Fibroblast of lung (primary cell): ENCODE measurements at regions not wholly inside any gene's neighbourhood (a gene's known extent, or its start where the extent isn't known, plus 50 kb on each side); places are given as distances from the start of the nearest gene placed in this dataset.

Source experiments
- DNase-seq, 2 donors: peaks; one replicate each; pipeline versions ENCODE4 v3.0.0 to v3.0.0-alpha.2; 2010; ENCODE audit warnings: low read depth in 2 of 2
- H2AFZ ChIP-seq: 2 replicates; pipeline ENCODE4 v1.5.1; 2012; ENCODE audit warnings: low read length, control low read depth, inconsistent platforms
- H3K27ac ChIP-seq: 2 replicates; pipeline ENCODE4 v1.5.1; 2011; ENCODE audit warnings: low read length, control low read depth; ENCODE audit not compliant: insufficient read depth
- H3K27me3 ChIP-seq: 2 replicates; pipeline ENCODE4 v1.5.1; 2011; ENCODE audit warnings: mild to moderate bottlenecking, low read length; ENCODE audit not compliant: control insufficient read depth, insufficient read depth
- H3K36me3 ChIP-seq: 2 replicates; pipeline ENCODE4 v1.5.1; 2011; ENCODE audit warnings: low read length; ENCODE audit not compliant: control insufficient read depth, insufficient read depth
- H3K4me1 ChIP-seq: 2 replicates; pipeline ENCODE4 v1.5.1; 2011; ENCODE audit warnings: low read length; ENCODE audit not compliant: control insufficient read depth, insufficient read depth; ENCODE audit errors: extremely low read depth
- H3K4me2 ChIP-seq: 2 replicates; pipeline ENCODE4 v1.5.1; 2011; ENCODE audit warnings: low read length, control low read depth; ENCODE audit not compliant: insufficient read depth; ENCODE audit errors: extremely low read depth
- H3K4me3 ChIP-seq, 4 experiments: fragments of 200-600 bp in 1 of 4; sonication (generic) in 1 of 4; replicated peaks in 1 of 4; 2 replicates each; pipeline ENCODE4 v1.5.1; 2011 to 2016; ENCODE audit warnings: low read length in 4 of 4, low read depth in 3 of 4, mild to moderate bottlenecking in 3 of 4, control low read depth in 2 of 4, inconsistent platforms in 1 of 4, mixed read lengths in 1 of 4; ENCODE audit not compliant: insufficient read depth in 1 of 4; ENCODE audit errors: control extremely low read depth in 1 of 4
- H3K79me2 ChIP-seq: 2 replicates; pipeline ENCODE4 v1.5.1; 2012; ENCODE audit warnings: mild to moderate bottlenecking, low read length, inconsistent platforms; ENCODE audit not compliant: control insufficient read depth, insufficient read depth
- H3K9ac ChIP-seq: 2 replicates; pipeline ENCODE4 v1.5.1; 2011; ENCODE audit warnings: mild to moderate bottlenecking, low read length, control low read depth; ENCODE audit not compliant: insufficient read depth
- H3K9me3 ChIP-seq: 2 replicates; pipeline ENCODE4 v1.5.1; 2012; ENCODE audit warnings: low read depth, low read length; ENCODE audit not compliant: control insufficient read depth, insufficient read depth
- H4K20me1 ChIP-seq: 2 replicates; pipeline ENCODE4 v1.5.1; 2011; ENCODE audit warnings: low read length; ENCODE audit not compliant: control insufficient read depth, insufficient read depth; ENCODE audit errors: extremely low read depth
- CTCF ChIP-seq, 2 donors: IDR thresholded peaks in 1 of 2; conservative IDR thresholded peaks in 1 of 2; 1 replicate in 1 of 2; 2 replicates in 1 of 2; pipeline ENCODE4 v1.5.1; 2011 to 2012; ENCODE audit warnings: low read length in 2 of 2, control low read depth in 1 of 2, inconsistent platforms in 1 of 2, low read depth in 1 of 2, mild to moderate bottlenecking in 1 of 2
- EZH2 ChIP-seq: IDR thresholded peaks from 2 replicates; pipeline ENCODE4 v1.5.1; 2012; ENCODE audit warnings: low read length, control low read depth, mild to moderate bottlenecking; ENCODE audit errors: missing control alignments

GRCh38 chr22:49251371-49251770, 576.3 kb downstream of the BRD1 start:
- Histone ChIP-seq H3K9ac (no peak overlapping the region), H3K27me3 (no peaks in the 10 kb centered on the region), H4K20me1 (no peaks in the 10 kb centered on the region), H3K27ac (no peak overlapping the region), H3K36me3 (no peaks in the 10 kb centered on the region), H2AFZ (no peak overlapping the region), H3K4me3 (no peak overlapping the region), H3K4me2 (no peak overlapping the region), H3K79me2 (no peaks in the 10 kb centered on the region), H3K4me1 (no peaks in the 10 kb centered on the region), H3K9me3 (no peaks in the 10 kb centered on the region)
- TF ChIP-seq CTCF (conservative IDR thresholded peaks at IDR 0.05 in 1 of 2, IDR thresholded peaks at IDR 0.05 in 1 of 2; ENCODE audit: low read depth in 1 of 2, low read length in 2 of 2): no peak
- no peak for TF ChIP-seq EZH2
- DNase-seq: no peak

- no peaks in the 10 kb centered on the region for H3K4me1 ChIP-seq
- H3K4me2 ChIP-seq: no peak overlapping the region
- DNase-seq: no peak
- no peaks in the 10 kb centered on the region for H3K9me3 ChIP-seq
- H4K20me1 ChIP-seq: no peaks in the 10 kb centered on the region
- H3K9ac ChIP-seq: no peak overlapping the region
- H3K27ac ChIP-seq: no peak overlapping the region
- no peak overlapping the region for H2AFZ ChIP-seq
- H3K36me3 ChIP-seq: no peaks in the 10 kb centered on the region
- H3K79me2 ChIP-seq: no peaks in the 10 kb centered on the region
- no peaks in the 10 kb centered on the region for H3K27me3 ChIP-seq
- no peak for TF ChIP-seq CTCF (conservative IDR thresholded peaks at IDR 0.05 in 1 of 2, IDR thresholded peaks at IDR 0.05 in 1 of 2; ENCODE audit: low read depth in 1 of 2, low read length in 2 of 2)
- TF ChIP-seq EZH2: no peak
- H3K4me3 ChIP-seq: no peak overlapping the region
Measured at GRCh38 chr22:49247194-49247924, 580.3 kb downstream of the BRD1 start.

- no peak for DNase-seq
- Histone ChIP-seq H3K9ac (no peak overlapping the region), H3K27me3 (no peaks in the 10 kb centered on the region), H3K9me3 (no peaks in the 10 kb centered on the region), H3K4me3 (no peak overlapping the region), H3K4me2 (no peak overlapping the region), H2AFZ (no peak overlapping the region), H3K4me1 (no peaks in the 10 kb centered on the region), H4K20me1 (no peaks in the 10 kb centered on the region), H3K79me2 (no peaks in the 10 kb centered on the region), H3K36me3 (no peaks in the 10 kb centered on the region), H3K27ac (no peak overlapping the region)
- no peak for TF ChIP-seq EZH2
- no peak for TF ChIP-seq CTCF (conservative IDR thresholded peaks at IDR 0.05 in 1 of 2, IDR thresholded peaks at IDR 0.05 in 1 of 2; ENCODE audit: low read depth in 1 of 2, low read length in 2 of 2)
Measured at GRCh38 chr22:49244466-49245420, 582.9 kb downstream of the BRD1 start.
